Osteoblast (primary cell): ENCODE measurements at regions not wholly inside any gene's neighbourhood (a gene's known extent, or its start where the extent isn't known, plus 50 kb on each side); places are given as distances from the start of the nearest gene placed in this dataset.
A peak's percentile ranks its signal among the peaks of the same experiment; 100 is the strongest.

Source experiments
- DNase-seq: peaks from one replicate; pipeline ENCODE4 v3.0.0; 2011; ENCODE audit warnings: low spot score, mixed read lengths; ENCODE audit not compliant: insufficient read length; ENCODE audit errors: missing footprints
- H2AFZ ChIP-seq: 2 replicates; pipeline ENCODE4 v1.6.0; 2011; ENCODE audit warnings: mild to moderate bottlenecking, low read length
- H3K27ac ChIP-seq: 2 replicates; pipeline ENCODE4 v1.5.1; 2011; ENCODE audit warnings: mild to moderate bottlenecking, low read depth, low read length, moderate library complexity
- H3K27me3 ChIP-seq: 2 replicates; pipeline ENCODE4 v1.6.0; 2012; ENCODE audit warnings: mild to moderate bottlenecking, control low read depth, inconsistent platforms, low read length, moderate library complexity; ENCODE audit not compliant: insufficient read depth
- H3K36me3 ChIP-seq: 2 replicates; pipeline ENCODE4 v1.5.1; 2011; ENCODE audit warnings: mild to moderate bottlenecking, low read length, control low read depth, moderate library complexity; ENCODE audit not compliant: insufficient read depth
- H3K4me1 ChIP-seq: 2 replicates; pipeline ENCODE4 v1.5.1; 2011; ENCODE audit warnings: mild to moderate bottlenecking, low read length, control low read depth, moderate library complexity; ENCODE audit not compliant: insufficient read depth
- H3K4me2 ChIP-seq: 2 replicates; pipeline ENCODE4 v1.6.0; 2011; ENCODE audit warnings: mild to moderate bottlenecking, low read length; ENCODE audit not compliant: insufficient read depth
- H3K4me3 ChIP-seq: fragments of 200-600 bp; sonication (generic); 3 replicates; pipeline ENCODE4 v1.5.1; 2012; ENCODE audit warnings: mild to moderate bottlenecking, low read length, inconsistent platforms; ENCODE audit not compliant: insufficient read depth
- H3K79me2 ChIP-seq: 2 replicates; pipeline ENCODE4 v1.6.0; 2012; ENCODE audit warnings: mild to moderate bottlenecking, low read length, control low read depth, inconsistent platforms; ENCODE audit not compliant: insufficient read depth
- H3K9me3 ChIP-seq: 2 replicates; pipeline ENCODE4 v1.5.1; 2011; ENCODE audit warnings: low read depth, low read length, control low read depth
- H4K20me1 ChIP-seq: 2 replicates; pipeline ENCODE4 v1.6.0; 2012; ENCODE audit warnings: mild to moderate bottlenecking, low read length, control low read depth; ENCODE audit not compliant: insufficient read depth
- TF ChIP-seq, protein P1 (sequence below): IDR thresholded peaks from 2 replicates; pipeline ENCODE4 v1.5.1; 2011; ENCODE audit warnings: mild to moderate bottlenecking, low read depth, low read length, moderate library complexity; ENCODE audit errors: extremely low read depth

DNA sequence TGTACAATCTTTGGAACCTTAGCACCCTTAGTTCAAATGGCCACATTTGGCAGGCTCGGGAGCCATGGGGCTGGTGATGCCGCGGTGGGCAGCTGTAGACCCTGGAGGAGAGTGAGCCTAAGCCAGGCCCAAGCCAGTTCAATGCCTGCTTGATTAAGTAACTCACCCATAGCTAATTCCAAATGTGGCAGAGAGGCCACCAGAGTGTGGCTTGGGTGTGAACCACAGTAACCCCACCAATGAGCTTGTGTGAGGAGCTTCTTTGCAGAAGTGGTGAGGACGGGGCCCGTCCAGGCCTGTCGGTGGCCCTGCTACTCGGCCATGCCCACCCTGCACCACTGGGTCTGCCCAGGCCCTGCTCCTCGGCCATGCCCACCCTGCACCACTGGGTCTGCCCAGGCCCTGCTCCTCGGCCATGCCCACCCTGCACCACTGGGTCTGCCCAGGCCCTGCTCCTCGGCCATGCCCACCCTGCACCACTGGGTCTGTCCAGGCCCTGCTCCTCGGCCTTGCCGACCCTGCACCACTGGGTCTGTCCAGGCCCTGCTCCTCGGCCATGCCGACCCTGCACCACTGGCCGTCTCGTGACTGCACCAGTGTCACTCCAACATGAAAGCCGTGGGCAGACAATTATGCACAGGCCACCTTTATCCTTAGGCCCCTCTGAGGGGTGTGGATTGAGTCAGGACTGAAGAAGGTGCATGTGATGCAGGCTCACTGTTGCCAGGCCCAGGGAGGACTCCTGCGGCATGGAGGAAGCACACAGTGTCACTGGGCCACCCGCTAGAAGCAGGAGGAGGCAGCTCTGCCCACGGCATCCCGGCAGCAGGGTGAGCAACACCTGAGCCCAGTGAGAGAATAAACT is 75.4 kb downstream of the MRPL36 start:
- Histone ChIP-seq H3K36me3 (no peaks in the 10 kb centered on the region), H3K9me3 (peaks cover 1% of the 10 kb centered on the region), H3K79me2 (no peaks in the 10 kb centered on the region), H3K27ac (no peak overlapping the region), H3K4me1 (no peaks in the 10 kb centered on the region), H3K4me3 (no peak overlapping the region), H3K27me3 (no peaks in the 10 kb centered on the region), H3K4me2 (no peak overlapping the region), H2AFZ (no peak overlapping the region), H4K20me1 (no peaks in the 10 kb centered on the region)
- peak; percentile 68 for DNase-seq
- TF ChIP-seq, protein P1, sequence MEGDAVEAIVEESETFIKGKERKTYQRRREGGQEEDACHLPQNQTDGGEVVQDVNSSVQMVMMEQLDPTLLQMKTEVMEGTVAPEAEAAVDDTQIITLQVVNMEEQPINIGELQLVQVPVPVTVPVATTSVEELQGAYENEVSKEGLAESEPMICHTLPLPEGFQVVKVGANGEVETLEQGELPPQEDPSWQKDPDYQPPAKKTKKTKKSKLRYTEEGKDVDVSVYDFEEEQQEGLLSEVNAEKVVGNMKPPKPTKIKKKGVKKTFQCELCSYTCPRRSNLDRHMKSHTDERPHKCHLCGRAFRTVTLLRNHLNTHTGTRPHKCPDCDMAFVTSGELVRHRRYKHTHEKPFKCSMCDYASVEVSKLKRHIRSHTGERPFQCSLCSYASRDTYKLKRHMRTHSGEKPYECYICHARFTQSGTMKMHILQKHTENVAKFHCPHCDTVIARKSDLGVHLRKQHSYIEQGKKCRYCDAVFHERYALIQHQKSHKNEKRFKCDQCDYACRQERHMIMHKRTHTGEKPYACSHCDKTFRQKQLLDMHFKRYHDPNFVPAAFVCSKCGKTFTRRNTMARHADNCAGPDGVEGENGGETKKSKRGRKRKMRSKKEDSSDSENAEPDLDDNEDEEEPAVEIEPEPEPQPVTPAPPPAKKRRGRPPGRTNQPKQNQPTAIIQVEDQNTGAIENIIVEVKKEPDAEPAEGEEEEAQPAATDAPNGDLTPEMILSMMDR = no peak

DNA sequence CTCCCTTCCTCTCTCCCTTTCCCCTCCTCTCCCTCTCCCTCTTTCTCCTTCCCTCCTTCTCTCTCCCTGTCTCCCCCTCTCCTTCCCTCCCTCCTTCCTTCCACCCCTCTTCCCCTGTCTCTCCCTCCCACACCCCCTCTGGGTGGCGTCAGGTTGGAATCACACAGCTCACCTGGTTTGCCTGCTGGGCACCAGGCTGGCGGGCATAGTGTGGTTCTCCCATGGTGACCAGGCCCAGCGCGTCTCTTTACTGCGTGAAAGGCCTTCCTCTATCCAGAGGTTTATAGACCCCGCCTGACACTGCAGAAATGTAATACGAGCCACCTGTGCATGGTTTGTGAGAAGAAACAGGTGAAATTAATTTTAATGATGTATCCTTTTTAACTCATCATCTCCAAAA is 76.2 kb downstream of the MRPL36 start:
- H3K4me1 ChIP-seq = no peaks in the 10 kb centered on the region
- no peaks in the 10 kb centered on the region for H3K79me2 ChIP-seq
- no peak overlapping the region for H3K4me2 ChIP-seq
- H3K4me3 ChIP-seq = no peak overlapping the region
- peaks cover 1% of the 10 kb centered on the region for H3K9me3 ChIP-seq
- no peaks in the 10 kb centered on the region for H3K27me3 ChIP-seq
- no peak overlapping the region for H2AFZ ChIP-seq
- DNase-seq = peak; percentile 50
- no peaks in the 10 kb centered on the region for H3K36me3 ChIP-seq
- H4K20me1 ChIP-seq = no peaks in the 10 kb centered on the region
- no peak overlapping the region for H3K27ac ChIP-seq
- TF ChIP-seq, protein P1 = no peak

DNA sequence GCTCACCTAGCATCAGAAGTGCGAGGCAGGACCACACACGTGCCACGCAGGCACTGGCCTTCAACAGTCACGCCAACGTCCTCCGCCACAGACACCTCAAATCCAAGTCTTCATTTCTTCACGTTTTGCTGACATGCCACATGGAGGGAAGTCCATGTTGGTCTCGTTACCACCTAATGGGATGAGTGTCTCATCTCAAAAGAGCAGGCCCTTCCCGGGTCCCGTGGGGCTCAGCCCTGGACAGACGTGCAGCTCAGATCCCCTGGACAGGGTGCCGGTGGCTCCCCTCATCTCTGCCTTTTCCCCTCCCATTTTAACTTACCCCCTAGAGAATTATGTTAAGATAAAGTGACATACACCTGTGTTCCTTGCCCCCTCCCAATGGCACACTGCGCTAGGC is 76.8 kb downstream of the MRPL36 start:
- Histone ChIP-seq H3K4me3 (no peak overlapping the region), H4K20me1 (no peaks in the 10 kb centered on the region), H3K9me3 (peaks cover 1% of the 10 kb centered on the region), H3K36me3 (no peaks in the 10 kb centered on the region), H3K79me2 (no peaks in the 10 kb centered on the region), H2AFZ (no peak overlapping the region), H3K4me1 (no peaks in the 10 kb centered on the region), H3K27me3 (no peaks in the 10 kb centered on the region), H3K27ac (no peak overlapping the region), H3K4me2 (no peak overlapping the region)
- TF ChIP-seq, protein P1 = no peak
- peak; percentile 59 for DNase-seq

DNA sequence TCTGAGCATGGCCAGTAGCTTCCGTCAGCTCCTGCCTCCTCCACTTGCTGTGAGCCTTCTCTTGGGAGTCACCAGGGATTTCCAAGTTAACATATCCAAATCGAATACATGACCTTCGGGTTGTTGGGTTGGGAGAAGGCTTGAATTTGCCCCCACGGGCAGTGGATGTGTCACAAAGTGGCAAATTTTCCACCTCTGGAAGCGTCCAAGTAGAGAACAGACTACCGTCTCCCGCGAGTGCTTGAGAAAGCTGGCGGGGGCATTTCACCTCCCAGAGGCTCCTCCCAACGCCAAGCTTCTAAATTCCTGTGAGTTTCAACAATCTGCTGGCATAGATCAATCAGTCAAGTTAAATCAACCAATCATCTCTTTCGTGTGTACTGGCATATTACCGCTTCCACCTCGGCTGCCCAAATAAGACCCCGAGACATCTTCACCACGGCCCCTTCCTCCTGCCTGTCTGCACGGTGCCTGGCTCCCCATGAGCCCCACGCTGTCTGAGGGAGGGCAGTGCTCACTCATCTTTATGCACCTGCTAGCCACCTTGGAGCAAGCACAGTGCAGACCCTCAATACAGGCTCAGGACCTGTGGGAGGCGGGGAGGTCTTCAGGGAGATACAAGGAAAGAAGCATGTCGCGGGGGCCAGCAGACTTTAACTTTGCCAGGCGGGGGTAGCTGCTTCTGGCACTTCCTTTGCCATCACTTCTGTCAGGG is 79.1 kb downstream of the MRPL36 start:
- Histone ChIP-seq H3K4me2 (no peak overlapping the region), H3K27me3 (no peaks in the 10 kb centered on the region), H3K9me3 (peaks cover 1% of the 10 kb centered on the region), H3K36me3 (no peaks in the 10 kb centered on the region), H3K4me1 (no peaks in the 10 kb centered on the region), H4K20me1 (no peaks in the 10 kb centered on the region), H3K27ac (no peak overlapping the region), H2AFZ (no peak overlapping the region), H3K79me2 (no peaks in the 10 kb centered on the region), H3K4me3 (no peak overlapping the region)
- TF ChIP-seq, protein P1 = no peak
- no peak for DNase-seq
